Parathyroid adenoma (tissue), 2 donors: ENCODE measurements at regions not wholly inside any gene's neighbourhood (a gene's known extent, or its start where the extent isn't known, plus 50 kb on each side); places are given as distances from the start of the nearest gene placed in this dataset.

Experiments used
- H2AFZ ChIP-seq: fragments of 300-600 bp; sonication (generic); one replicate; pipeline ENCODE4 v1.7.0; 2017; ENCODE audit warnings: antibody characterized with exemption, mild to moderate bottlenecking
- H3K27ac ChIP-seq: fragments of 300-600 bp; sonication (generic); one replicate; pipeline ENCODE4 v1.7.0; 2017
- H3K27me3 ChIP-seq: fragments of 300-600 bp; sonication (generic); one replicate; pipeline ENCODE4 v1.7.0; 2017; ENCODE audit warnings: low read length; ENCODE audit not compliant: control insufficient read depth, insufficient read depth
- H3K36me3 ChIP-seq: fragments of 300-600 bp; sonication (generic); one replicate; pipeline ENCODE4 v1.7.0; 2017; ENCODE audit warnings: low read length; ENCODE audit not compliant: control insufficient read depth, insufficient read depth
- H3K4me1 ChIP-seq: fragments of 300-600 bp; sonication (generic); one replicate; pipeline ENCODE4 v1.7.0; 2017; ENCODE audit warnings: control low read depth
- H3K4me2 ChIP-seq: fragments of 300-600 bp; sonication (generic); one replicate; pipeline ENCODE4 v1.7.0; 2017; ENCODE audit warnings: low read length
- H3K4me3 ChIP-seq: fragments of 300-600 bp; sonication (generic); one replicate; pipeline ENCODE4 v1.7.0; 2017; ENCODE audit warnings: low read depth, low read length
- H3K79me2 ChIP-seq: fragments of 300-600 bp; sonication (generic); one replicate; pipeline ENCODE4 v1.7.0; 2017; ENCODE audit warnings: control low read depth
- H3K9ac ChIP-seq: fragments of 300-600 bp; sonication (generic); one replicate; pipeline ENCODE4 v1.7.0; 2017; ENCODE audit warnings: mild to moderate bottlenecking
- H3K9me3 ChIP-seq: fragments of 300-600 bp; sonication (generic); one replicate; pipeline ENCODE4 v1.7.0; 2017; ENCODE audit warnings: low read length; ENCODE audit not compliant: control insufficient read depth
- CTCF ChIP-seq: fragments of 300-600 bp; sonication (generic); IDR thresholded peaks from one replicate; pipeline ENCODE4 v1.7.0; 2017; ENCODE audit warnings: antibody characterized with exemption, mild to moderate bottlenecking
- donor health status: primary hyperparathyroidism.

DNA sequence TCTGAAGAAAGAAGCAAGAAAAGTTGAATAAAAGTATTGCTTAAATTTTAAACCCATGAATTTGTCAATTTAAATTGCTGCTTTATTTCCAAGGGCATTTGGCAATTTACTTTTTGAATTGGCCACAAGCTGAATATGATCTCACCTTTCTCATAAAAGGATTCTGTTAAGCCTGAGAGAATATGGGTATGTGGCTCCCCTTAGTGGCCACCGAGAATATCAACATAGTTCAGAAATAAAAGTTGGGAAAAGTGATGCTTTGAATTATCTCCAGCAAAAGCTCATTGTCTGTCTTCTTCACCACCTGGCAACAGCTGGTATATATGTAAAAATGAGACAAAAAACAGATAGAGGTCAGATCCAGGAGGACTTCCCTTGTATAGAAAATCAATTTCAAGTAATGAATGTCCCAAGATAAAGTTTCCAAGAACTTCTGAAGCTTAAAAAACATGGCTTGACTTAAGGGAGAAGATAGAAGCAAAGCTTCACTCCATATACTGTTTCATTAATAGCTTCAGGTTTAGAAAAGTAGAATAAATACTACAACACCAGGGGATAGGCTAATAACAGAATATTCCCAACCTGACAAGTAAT is 290.7 kb upstream of the FAM241A start:
- Histone ChIP-seq H3K36me3 (no peaks in the 10 kb centered on the region), H3K4me2 (no peak overlapping the region), H3K4me1 (no peaks in the 10 kb centered on the region), H3K27me3 (no peaks in the 10 kb centered on the region), H3K79me2 (no peaks in the 10 kb centered on the region), H2AFZ (no peak overlapping the region), H3K9ac (no peak overlapping the region), H3K9me3 (no peaks in the 10 kb centered on the region), H3K27ac (no peak overlapping the region), H3K4me3 (no peak overlapping the region)
- peak; percentile 38 for TF ChIP-seq CTCF

DNA sequence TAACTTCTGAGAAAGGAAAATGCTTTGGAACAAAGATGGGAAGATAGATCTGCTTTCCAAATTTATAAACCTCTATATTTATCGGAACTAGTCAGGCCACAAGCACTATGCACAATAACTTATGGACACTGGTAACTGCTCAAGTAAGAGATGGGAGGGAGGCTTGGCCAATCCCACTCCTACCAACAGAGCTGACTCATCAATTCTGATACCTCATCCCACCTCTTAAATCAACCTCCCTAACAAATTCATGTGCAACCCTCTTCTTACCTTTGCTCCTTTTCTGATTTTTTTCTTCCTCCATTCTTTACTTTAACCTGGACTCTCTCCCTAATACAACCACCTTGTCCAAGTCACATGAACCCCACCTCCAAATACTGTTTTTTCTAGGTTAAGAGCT is 289.9 kb upstream of the FAM241A start:
- H3K9ac ChIP-seq, result no peak overlapping the region
- H3K27me3 ChIP-seq, result no peaks in the 10 kb centered on the region
- no peak overlapping the region for H3K4me2 ChIP-seq
- H3K79me2 ChIP-seq, result no peaks in the 10 kb centered on the region
- no peak overlapping the region for H3K27ac ChIP-seq
- H3K9me3 ChIP-seq, result no peaks in the 10 kb centered on the region
- no peaks in the 10 kb centered on the region for H3K4me1 ChIP-seq
- no peak for TF ChIP-seq CTCF
- H3K36me3 ChIP-seq, result no peaks in the 10 kb centered on the region
- no peak overlapping the region for H3K4me3 ChIP-seq
- no peak overlapping the region for H2AFZ ChIP-seq

GRCh38 chr4:111864066-111864465 is 281.2 kb upstream of the FAM241A start:
- no peaks in the 10 kb centered on the region for H3K36me3 ChIP-seq
- H3K79me2 ChIP-seq, result no peaks in the 10 kb centered on the region
- H3K9ac ChIP-seq, result no peak overlapping the region
- no peak overlapping the region for H3K4me2 ChIP-seq
- H3K27me3 ChIP-seq, result no peaks in the 10 kb centered on the region
- no peak for TF ChIP-seq CTCF
- H3K27ac ChIP-seq, result no peak overlapping the region
- no peaks in the 10 kb centered on the region for H3K4me1 ChIP-seq
- H2AFZ ChIP-seq, result no peak overlapping the region
- no peaks in the 10 kb centered on the region for H3K9me3 ChIP-seq
- no peak overlapping the region for H3K4me3 ChIP-seq

DNA sequence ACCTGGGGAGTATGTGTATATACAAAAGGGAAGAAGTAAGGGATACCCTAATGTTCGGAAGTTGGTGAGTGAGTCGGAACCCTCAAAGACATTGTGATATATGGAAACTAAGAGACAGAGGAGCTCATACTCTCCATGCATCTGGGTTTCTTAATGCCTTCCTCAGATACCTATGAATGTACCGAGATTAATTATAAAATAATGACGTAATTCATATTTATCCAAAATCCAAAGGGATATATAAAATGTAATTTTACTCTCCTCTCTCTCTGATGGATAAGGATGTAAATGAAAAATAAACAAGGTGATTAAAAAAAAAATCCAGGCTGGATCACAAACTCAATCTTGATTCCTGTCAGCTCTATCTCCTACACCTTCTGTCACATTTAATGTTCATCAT is 275.9 kb upstream of the FAM241A start:
- Histone ChIP-seq H3K9ac (no peak overlapping the region), H3K4me1 (no peaks in the 10 kb centered on the region), H3K4me2 (no peak overlapping the region), H2AFZ (no peak overlapping the region), H3K27me3 (no peaks in the 10 kb centered on the region), H3K27ac (no peak overlapping the region), H3K79me2 (no peaks in the 10 kb centered on the region), H3K36me3 (no peaks in the 10 kb centered on the region), H3K9me3 (no peaks in the 10 kb centered on the region), H3K4me3 (no peak overlapping the region)
- no peak for TF ChIP-seq CTCF

- Histone ChIP-seq H3K4me3 (no peak overlapping the region), H3K27me3 (no peaks in the 10 kb centered on the region), H3K79me2 (no peaks in the 10 kb centered on the region), H3K27ac (no peak overlapping the region), H2AFZ (no peak overlapping the region), H3K9ac (no peak overlapping the region), H3K36me3 (no peaks in the 10 kb centered on the region), H3K4me2 (no peak overlapping the region), H3K4me1 (no peaks in the 10 kb centered on the region), H3K9me3 (no peaks in the 10 kb centered on the region)
- TF ChIP-seq CTCF, result no peak
Observed at GRCh38 chr4:111871802-111872201, 273.5 kb upstream of the FAM241A start.
